Astrocyte (in vitro differentiated cells and primary cell): ENCODE measurements at regions not wholly inside any gene's neighbourhood (a gene's known extent, or its start where the extent isn't known, plus 50 kb on each side); places are given as distances from the start of the nearest gene placed in this dataset.

Experiments used
- CTCF ChIP-seq: IDR thresholded peaks from 2 replicates; pipeline ENCODE4 v1.5.1; 2011; ENCODE audit warnings: low read depth, mild to moderate bottlenecking, inconsistent platforms, low read length, moderate library complexity; ENCODE audit not compliant: insufficient read depth
- EZH2 ChIP-seq: IDR thresholded peaks from 2 replicates; pipeline ENCODE4 v1.6.1; 2012; ENCODE audit warnings: mild to moderate bottlenecking, low read length, inconsistent platforms; ENCODE audit not compliant: insufficient read depth

GRCh38 chr7:14069961-14070360, 80.5 kb upstream of the ETV1 start:
- no peak for TF ChIP-seq CTCF
- no peak for TF ChIP-seq EZH2
